Activated CD8-positive, alpha-beta memory T cell treated with anti-CD3 and anti-CD28 coated beads for 48 hours (primary cell): ENCODE measurements at regions not wholly inside any gene's neighbourhood (a gene's known extent, or its start where the extent isn't known, plus 50 kb on each side); places are given as distances from the start of the nearest gene placed in this dataset.

ENCODE experiments used
- DNase-seq, 3 experiments: peaks; one replicate each; pipeline ENCODE4 v3.0.0-alpha.2; 2020; ENCODE audit warnings: low read depth in 2 of 3, low spot score in 2 of 3

DNA sequence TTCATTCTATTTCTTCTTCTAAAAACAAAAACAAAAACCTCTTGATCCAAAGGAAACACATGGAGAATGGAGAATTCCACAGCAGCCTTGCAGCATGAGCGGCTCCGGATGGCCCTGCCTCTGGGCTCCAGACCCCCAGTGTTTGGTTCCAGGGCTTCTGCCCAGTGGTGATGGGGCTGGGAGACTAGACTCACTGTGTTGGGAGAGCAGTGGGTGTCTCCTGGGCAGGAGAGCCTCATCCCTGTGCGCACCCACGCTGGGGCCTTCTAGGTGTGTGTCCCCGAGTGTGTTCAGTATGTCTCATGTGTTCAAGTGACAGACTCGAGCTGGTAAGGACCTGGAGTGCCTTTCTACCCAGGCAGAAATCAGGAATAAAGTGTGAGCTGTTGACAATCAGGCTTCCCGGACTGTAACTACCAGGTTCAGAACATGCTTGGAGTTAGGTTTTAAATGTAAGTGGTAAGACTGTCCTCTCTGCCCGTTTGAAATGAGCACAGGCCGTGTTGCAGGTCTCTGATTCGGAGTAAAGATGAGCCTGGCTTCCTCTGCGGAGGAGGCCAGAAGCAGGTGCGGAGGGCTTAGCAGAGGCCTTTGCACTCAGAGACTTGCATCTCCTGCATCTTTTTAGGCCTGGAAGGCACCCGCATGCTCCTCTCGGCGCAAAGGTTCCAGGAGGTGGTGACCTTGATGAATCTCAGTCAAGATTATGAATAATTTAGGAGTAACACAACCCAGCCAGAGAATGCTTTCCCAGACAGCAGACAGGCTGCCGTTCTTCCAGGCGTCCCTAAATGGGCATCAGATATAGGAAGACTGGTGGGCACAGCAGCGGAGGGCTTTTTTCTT is 253.6 kb downstream of the CDH26 start:
- no peak for DNase-seq

DNA sequence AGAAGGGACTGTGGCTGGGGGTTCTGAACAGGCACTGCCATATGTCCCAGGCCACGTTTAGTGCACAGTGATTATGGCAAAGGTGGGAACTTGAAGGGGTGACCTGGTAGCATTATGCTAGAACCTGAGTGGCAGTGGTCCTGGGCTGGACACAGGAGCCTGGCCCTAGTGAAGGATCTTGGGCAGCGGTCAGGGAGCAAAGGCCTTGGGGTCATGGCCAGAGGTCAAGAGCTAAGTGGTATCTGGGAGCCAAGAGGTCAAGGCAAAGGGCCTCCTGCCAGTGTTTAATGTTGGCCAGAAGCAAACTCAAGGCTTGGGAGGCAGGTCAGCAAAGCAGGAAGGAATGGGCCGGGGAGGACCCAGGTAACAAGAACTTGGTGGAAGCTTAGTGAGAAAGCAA is 254.5 kb downstream of the CDH26 start:
- DNase-seq: no peak

DNA sequence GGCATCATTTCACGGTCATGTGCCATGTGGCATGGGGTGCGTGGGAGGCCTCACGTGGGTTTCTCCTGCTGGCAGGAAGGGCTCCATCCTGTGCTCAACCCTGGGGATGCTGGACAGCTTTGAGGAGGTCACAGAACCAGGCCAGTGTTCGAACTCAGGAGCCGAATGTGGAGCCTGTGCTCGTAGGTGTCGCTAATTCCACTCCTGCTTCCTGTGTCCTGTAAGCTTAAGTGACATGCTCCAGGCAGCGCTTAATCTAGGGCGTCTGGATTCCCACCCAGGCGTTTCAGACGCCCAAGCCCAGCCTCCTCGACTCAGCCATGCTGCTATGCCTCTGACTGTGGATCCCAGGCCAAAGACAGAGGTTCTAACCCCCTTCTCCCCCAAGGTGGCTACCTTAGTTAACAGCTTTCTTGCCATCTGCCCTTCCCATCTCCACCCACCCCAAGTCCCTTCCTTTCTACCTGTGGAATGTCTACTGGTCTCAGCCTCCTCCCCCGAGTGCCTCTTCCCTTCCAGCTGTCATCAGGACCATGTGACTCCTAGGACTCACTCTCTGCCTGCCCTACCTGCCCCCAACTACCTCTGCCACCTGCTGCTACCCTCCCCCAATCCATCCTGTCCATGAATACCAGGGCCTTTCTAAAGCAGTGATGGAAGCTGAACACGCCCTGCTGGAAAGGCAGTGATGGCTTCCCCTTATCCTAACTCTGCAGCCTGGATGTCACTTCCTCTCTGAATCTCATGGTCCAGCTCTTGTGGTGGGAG is 255.1 kb downstream of the CDH26 start:
- DNase-seq: no peak

DNA sequence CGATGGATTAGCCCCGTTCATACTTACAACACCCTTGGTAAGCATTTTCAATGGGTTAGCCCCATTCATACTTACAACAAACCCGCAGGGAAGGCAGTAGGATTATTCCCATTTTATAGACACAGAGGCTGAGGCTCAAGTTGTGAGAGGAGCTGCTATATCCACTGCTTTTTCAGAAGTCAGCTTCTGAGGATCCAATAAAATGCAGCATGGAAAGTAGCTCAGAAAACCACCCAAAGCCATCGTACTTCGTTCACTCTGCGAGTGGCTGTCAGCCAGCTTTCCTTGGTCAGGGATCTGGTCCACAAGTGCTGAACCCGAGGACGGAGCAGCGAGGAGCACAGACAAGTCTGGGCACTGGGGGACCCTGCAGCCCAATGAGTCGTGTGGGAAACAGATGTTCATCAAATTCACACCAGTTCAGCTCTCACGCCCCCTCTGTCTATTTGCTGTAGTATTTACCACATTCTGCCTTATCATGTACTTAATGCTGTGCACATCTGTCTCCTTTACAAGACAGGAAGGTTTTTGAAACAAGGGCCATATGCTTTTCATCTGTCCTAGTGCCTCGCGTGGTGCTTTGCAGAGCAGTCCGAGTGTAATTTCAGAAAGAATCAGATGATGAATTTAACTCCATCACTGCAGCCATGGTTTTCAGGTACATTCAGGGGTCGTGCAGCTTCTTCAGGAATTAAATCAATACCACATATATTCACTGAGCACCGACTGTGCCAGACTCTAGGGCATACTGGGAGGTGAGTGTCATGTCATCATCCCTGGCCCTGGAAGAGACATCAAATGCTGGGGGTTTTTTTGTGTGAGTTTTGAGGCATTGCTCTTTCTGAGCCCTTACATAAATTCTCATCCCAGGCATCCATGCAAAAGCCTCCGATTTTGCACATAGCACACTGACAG is 256.9 kb downstream of the CDH26 start:
- no peak for DNase-seq

DNA sequence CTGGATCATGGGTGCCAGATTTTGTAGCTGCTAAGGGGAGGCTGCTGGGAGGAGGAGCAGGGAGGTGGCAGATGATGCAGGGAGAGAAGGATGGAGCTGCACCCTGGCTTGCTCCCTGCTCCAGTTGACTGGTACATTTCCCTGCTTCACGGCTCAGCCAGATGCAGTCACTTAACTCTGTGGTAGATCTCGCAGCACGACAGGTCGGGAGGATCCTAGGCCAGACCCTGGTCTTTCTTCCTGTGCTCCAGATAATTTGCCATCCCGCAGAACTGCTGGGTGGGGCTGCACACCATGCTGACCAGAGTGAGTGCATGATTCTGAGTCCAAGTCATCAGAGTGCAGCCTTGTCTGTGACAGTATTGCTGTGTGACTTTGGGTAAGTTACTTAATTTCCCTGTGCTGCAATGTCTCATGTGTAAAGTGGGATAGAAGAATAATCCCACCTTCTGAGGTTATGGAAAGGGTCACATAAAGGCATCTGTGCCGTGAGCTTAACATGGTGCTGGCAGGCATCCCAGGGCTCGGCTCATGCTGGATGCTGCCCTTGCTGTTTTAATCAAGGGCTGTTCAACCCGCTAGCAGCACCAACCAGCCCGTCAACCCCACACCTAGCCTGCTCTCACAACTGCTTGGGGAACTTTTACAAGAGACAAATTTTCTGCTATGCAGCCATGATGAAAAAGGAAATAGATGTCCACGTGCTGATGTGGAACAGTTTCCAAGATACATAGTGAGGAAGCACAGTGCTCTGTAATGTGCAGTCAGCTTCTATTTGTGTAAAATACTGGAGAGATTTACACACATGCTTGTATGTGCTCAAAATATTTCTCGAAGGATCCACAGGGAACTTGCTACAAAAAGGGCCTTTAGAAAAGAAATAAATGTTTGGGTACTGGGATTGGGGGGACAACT is 257.9 kb downstream of the CDH26 start:
- DNase-seq: no peak

DNA sequence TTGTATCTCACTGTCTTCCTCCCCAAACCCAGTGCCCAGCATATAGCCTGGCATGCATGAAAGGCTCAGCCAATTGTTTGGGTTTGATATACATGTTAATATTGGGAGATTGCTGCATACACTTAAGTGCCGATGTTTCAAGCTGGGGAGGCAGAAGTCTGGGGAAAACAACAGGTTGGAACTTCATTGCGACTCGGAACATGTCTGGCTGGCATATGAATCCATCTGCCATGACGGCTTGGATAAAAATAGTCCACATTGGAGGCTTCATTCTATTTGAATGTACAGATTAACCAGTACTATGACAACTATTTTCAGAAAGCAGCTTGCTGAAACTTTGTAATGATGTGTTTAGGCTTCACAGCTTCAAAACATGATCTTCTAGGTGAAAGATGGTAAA is 261.0 kb downstream of the CDH26 start:
- DNase-seq: no peak

DNA sequence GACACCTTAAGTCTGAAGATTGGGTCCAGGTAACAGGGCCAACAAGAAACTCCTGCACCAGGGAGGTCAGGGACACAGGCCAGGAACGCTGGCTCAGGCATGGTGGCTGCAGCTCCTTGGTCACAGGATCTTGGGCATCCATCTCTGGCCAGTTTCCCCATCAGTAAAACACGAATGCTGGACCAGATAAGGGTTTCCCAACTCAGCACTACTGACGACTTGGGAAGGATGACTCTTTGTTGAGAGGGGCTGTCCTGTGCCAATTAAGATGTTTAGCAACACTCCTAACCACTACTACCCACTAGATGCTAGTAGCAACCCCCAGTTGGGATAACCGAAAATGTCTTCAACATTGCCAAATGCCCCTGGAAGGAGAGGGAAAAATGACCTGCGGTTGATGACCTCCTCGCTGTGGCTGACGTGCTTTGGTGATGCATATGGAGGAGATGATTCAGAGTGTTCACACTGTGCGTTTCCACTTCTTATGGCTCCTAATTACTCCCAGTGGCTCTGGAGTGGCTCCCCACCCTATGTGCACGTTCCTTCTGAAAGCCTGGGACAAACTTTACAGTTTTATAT is 261.9 kb downstream of the CDH26 start:
- DNase-seq: no peak

DNA sequence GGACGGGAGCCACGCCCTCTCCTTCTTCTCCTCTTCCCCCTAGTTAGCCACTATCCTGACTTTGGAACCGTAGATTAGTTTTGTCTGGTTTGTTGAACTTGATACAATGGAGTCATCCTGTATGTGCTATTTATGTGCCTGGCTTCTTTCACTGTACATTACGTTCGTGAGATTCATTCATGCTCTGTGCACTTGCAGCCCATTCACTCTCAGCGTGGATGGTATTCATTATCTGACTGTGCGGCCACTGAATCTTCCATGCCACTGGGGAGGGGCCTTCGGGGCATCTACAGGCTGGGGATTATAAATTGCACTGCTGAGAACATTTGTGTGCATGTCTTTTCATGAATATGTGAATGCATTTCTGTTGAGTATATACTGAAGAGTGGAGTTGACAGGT is 262.5 kb downstream of the CDH26 start:
- no peak for DNase-seq

DNA sequence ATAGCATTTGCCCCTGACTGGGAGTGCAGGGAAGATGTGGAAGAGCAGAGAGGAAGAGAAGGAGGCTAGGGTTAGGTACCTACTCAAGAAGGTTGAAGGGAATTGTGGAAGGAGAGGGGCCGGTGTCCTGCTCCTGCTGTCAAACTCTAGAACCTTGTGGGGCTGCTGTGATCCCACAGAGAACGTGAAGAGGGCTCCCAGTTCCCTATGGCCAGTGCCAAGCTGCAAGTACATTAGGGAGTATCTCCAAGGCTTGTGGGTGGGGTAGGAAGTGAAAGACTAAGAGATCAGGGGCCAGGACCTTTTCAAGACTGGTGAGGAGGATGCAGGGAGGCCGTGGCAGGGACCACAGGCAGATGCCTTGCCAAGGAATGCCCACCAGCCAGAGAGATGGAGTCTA is 263.4 kb downstream of the CDH26 start:
- no peak for DNase-seq

DNA sequence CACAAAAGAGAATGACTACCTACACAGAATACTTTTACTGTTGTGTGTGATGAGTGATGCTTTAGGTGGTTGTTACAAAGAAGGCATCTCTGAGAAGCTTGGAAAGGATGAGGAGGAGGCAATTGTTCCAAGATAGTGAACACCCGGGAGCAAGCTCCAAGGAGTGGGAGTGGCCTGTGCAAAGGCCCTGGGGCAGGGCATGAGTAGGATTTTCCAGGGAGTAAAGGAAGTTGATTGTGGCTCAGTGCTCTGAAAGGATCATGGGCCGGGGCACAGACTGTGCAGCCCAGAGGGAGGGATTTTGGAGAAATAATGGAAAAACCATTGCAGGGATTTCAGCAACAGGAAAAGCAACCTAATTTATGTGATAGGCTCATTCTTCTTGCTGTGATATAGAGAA is 264.3 kb downstream of the CDH26 start:
- no peak for DNase-seq

DNA sequence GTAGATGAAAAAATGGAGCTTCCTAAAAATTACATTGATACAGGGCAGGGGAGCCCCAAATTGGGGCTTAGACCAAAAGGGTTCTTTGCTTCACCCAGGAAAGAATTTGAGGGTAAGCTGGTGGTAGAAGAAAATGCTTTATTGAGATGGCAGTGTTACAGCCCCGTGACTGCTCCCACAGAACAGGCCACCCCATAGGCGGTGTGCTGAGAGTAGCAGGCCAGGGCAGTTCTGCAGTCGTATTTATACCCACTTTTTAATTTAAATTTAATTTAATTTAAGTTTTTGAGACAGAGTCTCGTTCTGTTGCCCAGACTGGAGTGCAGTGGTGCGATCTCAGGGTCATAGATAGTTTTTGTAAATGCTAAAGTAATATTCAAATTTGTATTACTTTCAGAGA is 265.0 kb downstream of the CDH26 start:
- DNase-seq: no peak

DNA sequence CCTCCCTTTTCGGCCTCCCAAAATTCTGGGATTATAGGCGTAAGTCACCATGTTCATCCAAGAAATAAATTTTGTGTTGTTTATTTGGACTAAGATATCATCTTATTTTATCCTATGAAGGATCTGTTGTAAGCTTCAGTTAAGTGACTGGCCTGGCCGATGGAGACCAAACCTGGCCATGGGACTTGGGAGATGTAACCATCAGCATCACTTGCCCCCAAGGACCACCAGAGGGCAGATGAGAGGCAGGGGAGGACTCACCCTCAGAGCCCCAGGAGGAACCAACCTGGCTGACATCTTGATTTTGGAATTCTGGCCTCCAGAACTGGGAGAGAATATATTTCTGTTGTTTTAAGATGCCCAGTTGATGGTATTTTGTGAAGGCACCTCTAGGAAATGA is 266.7 kb downstream of the CDH26 start:
- DNase-seq: no peak

DNA sequence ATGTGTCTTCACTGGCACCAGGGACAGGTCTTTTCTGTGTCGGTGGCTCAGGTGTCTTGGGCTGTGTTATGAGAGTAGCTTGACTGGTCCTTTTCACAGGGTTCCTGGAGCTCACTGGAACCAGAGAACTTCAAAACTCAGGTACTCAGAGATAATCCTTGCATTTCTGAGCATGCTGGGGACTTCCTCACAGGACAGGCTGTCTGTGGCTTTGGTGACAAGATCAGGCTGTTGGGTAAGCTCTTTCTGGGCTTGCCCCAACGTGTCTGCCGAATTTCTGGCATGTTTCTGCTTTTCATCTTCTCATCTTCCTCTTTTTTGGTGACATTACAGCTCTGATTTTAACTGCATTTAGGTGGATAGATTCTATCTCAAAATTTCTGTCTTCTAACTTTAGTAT is 270.0 kb downstream of the CDH26 start:
- no peak for DNase-seq

DNA sequence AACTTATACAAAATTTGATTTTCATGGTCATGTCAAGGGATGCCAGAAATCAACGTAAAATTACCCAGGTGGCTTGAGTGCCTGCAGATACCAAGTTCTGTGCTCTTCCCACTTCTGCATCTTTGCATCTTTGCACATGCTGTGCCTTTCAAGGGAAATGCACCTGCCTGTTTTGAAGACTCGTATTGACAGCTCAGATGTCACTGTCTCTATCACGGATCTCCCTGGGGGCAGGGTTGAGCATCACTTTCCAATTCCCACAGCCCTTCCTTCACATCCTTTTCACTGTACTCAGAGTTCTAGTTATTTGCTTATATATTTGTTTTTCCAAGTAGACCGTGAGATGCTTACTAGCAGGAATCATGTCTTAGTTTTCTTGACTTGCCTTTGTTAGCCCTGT is 274.2 kb downstream of the CDH26 start:
- no peak for DNase-seq

DNA sequence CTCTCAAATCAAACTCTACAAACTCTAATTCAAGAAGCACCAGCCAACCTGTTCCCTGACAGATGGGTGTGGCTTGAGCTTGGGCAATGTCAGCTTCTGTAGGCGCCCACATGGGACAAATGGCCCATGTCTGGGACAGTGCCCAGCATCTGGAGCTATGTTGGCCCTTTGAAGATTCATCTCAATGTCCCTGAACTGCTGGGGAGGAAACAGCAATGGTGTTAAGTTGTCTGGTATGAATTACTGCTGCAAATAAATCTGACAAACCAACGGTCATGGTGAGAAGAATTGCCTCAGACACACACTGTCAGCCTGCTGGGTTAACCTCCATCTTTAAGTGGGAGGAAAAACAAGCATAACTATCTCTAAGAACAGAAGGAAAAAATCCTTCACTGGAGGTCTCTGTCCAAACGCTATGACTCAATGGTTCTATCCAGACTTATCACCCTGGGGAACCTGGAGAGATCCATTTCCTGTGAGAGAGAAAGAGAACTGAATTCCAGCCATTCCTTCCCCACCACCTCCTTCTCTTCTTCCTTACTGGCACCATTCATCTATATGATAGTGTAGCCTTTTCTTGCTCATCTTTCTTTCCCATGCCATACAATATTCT is 274.9 kb downstream of the CDH26 start:
- DNase-seq: no peak

DNA sequence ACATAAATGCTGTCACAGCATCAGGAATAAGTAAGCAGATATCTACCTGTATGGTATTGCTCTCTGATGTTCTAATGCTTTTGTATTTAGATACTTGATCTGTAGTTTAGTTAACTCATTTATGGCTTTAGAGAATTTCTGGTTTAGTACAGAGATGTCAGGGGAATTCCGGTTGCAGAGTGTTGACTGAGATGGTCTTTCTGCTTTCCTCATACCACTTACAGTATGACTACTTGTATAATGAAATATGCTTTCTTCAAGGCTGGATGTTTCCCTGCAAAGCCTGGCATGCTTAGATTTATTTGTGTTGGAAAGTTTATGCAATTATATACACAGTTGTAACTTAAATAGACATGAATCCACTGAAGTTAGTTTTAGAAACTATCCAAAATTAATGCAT is 278.4 kb downstream of the CDH26 start:
- DNase-seq: no peak

DNA sequence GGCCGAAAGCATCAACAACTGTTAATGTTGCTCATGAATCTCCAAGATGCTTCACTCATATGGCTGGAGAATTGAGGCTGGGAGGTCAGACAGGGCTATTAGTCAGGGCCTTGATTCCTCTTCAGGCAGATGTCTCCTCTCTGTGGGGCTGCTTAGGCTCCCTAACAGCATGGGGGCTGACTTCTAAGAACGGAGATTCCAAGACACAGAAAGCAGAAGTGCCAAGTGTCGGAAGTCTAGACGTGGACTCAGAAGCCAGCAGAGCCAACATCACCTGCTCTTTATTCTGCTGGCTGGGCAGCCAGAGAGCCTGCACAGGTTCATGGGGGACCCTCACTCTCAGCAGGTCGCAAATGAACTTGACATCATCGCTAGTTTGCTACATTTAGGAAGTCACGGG is 279.8 kb downstream of the CDH26 start:
- no peak for DNase-seq

DNA sequence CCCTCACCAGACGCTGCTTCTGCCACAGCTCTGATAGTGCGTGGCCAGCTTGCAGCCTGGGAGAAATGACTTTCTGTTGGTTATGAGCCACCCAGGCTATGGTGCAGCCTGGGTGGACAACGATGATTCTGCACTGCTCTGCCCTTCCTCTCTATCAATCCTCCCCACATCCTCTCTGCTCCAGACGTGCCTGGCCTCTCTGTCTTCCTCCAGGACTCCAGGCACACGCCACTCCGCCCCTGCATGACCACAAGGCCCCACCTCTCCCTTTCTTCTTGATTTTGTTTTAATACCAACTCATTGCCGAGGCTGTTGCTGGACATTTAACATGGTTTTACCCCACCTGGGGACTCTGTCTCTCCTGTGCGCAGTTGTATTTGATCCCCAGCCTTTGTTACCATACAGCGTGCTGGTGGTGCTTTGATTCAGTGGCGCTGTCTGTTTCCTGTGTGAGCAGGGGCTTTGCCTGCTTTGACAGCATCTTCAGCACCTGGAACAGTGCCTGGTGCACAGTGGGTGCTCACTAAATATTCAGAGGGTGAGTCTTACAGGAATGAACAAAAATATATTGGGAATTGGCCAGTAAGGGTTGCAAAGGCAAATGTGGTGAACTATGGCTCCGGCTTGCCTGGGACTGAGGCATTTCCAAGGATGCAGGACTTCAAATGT is 280.9 kb downstream of the CDH26 start:
- no peak for DNase-seq

DNA sequence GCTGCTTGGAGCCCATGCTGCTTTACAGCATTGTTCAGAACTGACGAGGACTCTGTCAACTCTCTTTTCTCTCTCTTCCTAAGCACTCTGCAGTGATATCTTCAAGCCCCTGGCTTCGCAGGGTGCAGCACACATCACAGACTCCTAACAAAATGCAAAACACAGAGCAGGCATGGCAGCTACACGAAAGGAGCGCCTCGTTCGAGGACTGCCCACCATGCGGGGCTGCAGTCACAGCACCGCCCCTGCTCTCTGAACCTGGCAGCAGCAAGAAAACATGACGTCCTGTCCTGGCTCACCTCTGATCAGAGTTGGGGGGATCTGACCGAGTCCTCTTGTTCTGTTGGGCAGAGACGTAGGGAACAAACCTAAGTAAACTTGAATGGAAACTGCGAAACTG is 281.7 kb downstream of the CDH26 start:
- DNase-seq: no peak
